ENCODE measurements at regions not wholly inside any gene's neighbourhood (a gene's known extent, or its start where the extent isn't known, plus 50 kb on each side); places are given as distances from the start of the nearest gene placed in this dataset.

- TF ChIP-seq CTCF (conservative IDR thresholded peaks at IDR 0.05; ENCODE audit: low read length) (no peak), EZH2phosphoT487 (IDR thresholded peaks at IDR 0.05; ENCODE audit: borderline replicate concordance) (no peak)
These were observed 223.1 kb upstream of the ITGA1 start for GRCh38 chr5:52564587-52564986.

Data from Loucy (cell line).